K562 (cell line): ENCODE measurements at regions not wholly inside any gene's neighbourhood (a gene's known extent, or its start where the extent isn't known, plus 50 kb on each side); places are given as distances from the start of the nearest gene placed in this dataset.

Source experiments
- ATAC-seq: fragments of 200-7000 bp; cut with Tn5 transposase; 3 replicates; pipeline ENCODE4 v1.9.1; 2020; ENCODE audit warnings: moderate library complexity
- BruUV-seq: library from RNA; stranded (reverse); fragments of 400-500 nt; replicated peaks from 2 replicates; lab custom pipeline; 2021; lab: Mats Ljungman, UMichigan
- CTCF ChIA-PET: fragments of 300-600 bp; formaldehyde crosslinking; extraction: SDS; loops from one replicate; lab custom pipeline; 2021; ENCODE audit warnings: low intra/inter-chr PET ratio; lab: Yijun Ruan, JAX
- POLR2A ChIA-PET: fragments of 300-600, 350-650 bp; sonication (Branson Sonifier 250); formaldehyde crosslinking; extraction: SDS; loops from one replicate; lab custom pipeline; 2021; ENCODE audit warnings: antibody characterized with exemption, inconsistent platforms; lab: Yijun Ruan, JAX
- DNase-seq, 4 experiments: peaks; one replicate each; pipeline versions ENCODE4 v3.0.0 to v3.0.0-alpha.2; 2011 to 2018; ENCODE audit warnings: low spot score in 3 of 4, mixed read lengths in 3 of 4; ENCODE audit errors: extremely low read depth in 1 of 4
- FAIRE-seq: peaks from 2 replicates; lab custom pipeline; 2011; peaks lifted over from hg19 to GRCh38; lab: Jason Lieb, UNC
- H2AFZ ChIP-seq: 2 replicates; pipeline ENCODE4 v1.6.0; 2011; ENCODE audit warnings: low read depth, low read length, control low read depth, inconsistent platforms
- H3K27ac ChIP-seq: fragments of 200-600 bp; 3 replicates; pipeline ENCODE4 v1.8.0; 2011; ENCODE audit warnings: low read depth, mild to moderate bottlenecking, control low read depth, inconsistent platforms, low read length, moderate library complexity, mixed read lengths; ENCODE audit errors: extremely low read depth
- H3K27me3 ChIP-seq, 2 experiments: fragments of 300-600 bp in 1 of 2; 2 replicates in 1 of 2; 3 replicates in 1 of 2; pipeline versions ENCODE4 v1.6.0 to v1.8.0; 2011; ENCODE audit warnings: inconsistent platforms in 2 of 2, low read length in 2 of 2, mild to moderate bottlenecking in 1 of 2, mixed read lengths in 1 of 2, moderate library complexity in 1 of 2; ENCODE audit not compliant: control insufficient read depth in 2 of 2, insufficient read depth in 2 of 2
- H3K36me3 ChIP-seq: fragments of 300-600 bp; 3 replicates; pipeline ENCODE4 v1.8.0; 2011; ENCODE audit warnings: mild to moderate bottlenecking, low read length, inconsistent platforms; ENCODE audit not compliant: control insufficient read depth, insufficient read depth
- H3K4me1 ChIP-seq, 2 experiments: fragments of 200-600 bp in 1 of 2; replicated peaks in 1 of 2; 2 replicates in 1 of 2; 3 replicates in 1 of 2; pipeline versions ENCODE4 v1.5.1 to v1.8.0; 2011; ENCODE audit warnings: inconsistent platforms in 2 of 2, low read length in 2 of 2, mild to moderate bottlenecking in 1 of 2, mixed read lengths in 1 of 2, moderate library complexity in 1 of 2; ENCODE audit not compliant: control insufficient read depth in 2 of 2, insufficient read depth in 2 of 2
- H3K4me2 ChIP-seq: 2 replicates; pipeline ENCODE4 v1.6.1; 2011; ENCODE audit warnings: low read length, control low read depth, inconsistent platforms, mixed read lengths; ENCODE audit not compliant: insufficient read depth
- H3K4me3 ChIP-seq: fragments of 200-600 bp; sonication (generic), shearing (Covaris generic); 2 replicates; pipeline ENCODE4 v1.5.1; 2016; ENCODE audit warnings: control low read depth, inconsistent platforms
- H3K79me2 ChIP-seq: fragments of 200-600 bp; 3 replicates; pipeline ENCODE4 v1.8.0; 2011; ENCODE audit warnings: low read length, inconsistent platforms; ENCODE audit not compliant: control insufficient read depth, insufficient read depth
- H3K9ac ChIP-seq, 2 experiments: 2 replicates each; pipeline versions ENCODE4 v1.6.0 to v1.6.1; 2011; ENCODE audit warnings: low read depth in 2 of 2, low read length in 2 of 2, control low read depth in 1 of 2, inconsistent platforms in 1 of 2, mild to moderate bottlenecking in 1 of 2, mixed read lengths in 1 of 2; ENCODE audit not compliant: insufficient read depth in 1 of 2
- H3K9me1 ChIP-seq: one replicate; pipeline ENCODE4 v1.6.0; 2011; ENCODE audit warnings: inconsistent platforms, mild to moderate bottlenecking, low read length, moderate library complexity; ENCODE audit not compliant: control insufficient read depth, insufficient read depth
- H3K9me3 ChIP-seq: replicated peaks from 2 replicates; pipeline ENCODE4 v1.5.1; 2011; ENCODE audit warnings: low read depth, low read length, inconsistent platforms; ENCODE audit not compliant: control insufficient read depth, insufficient read depth
- H4K20me1 ChIP-seq: replicated peaks from 2 replicates; pipeline ENCODE4 v1.6.1; 2011; ENCODE audit warnings: low read length, inconsistent platforms, mixed read lengths; ENCODE audit not compliant: control insufficient read depth, insufficient read depth
- BRD4 ChIP-seq: fragments of 200-600 bp; sonication (generic); IDR thresholded peaks from 2 replicates; pipeline ENCODE4 v1.6.1; 2017; ENCODE audit warnings: inconsistent platforms
- ELK3 ChIP-seq: fragments of 450-650 bp; formaldehyde crosslinking; IDR thresholded peaks from 2 replicates; pipeline ENCODE4 v1.4.0; 2020; ENCODE audit warnings: mild to moderate bottlenecking
- HBP1 ChIP-seq: fragments of 450-650 bp; formaldehyde crosslinking; IDR thresholded peaks from 2 replicates; pipeline ENCODE4 v1.4.0; 2022; ENCODE audit warnings: missing genetic modification characterization
- KDM2B ChIP-seq: fragments of 250-450 bp; sonication (Bioruptor Pico); IDR thresholded peaks from 2 replicates; pipeline ENCODE4 v1.8.0; 2021; ENCODE audit warnings: mild to moderate bottlenecking, moderate library complexity
- NFE2 ChIP-seq: IDR thresholded peaks from 2 replicates; pipeline ENCODE4 v1.6.1; 2014; ENCODE audit warnings: antibody characterized with exemption, low read depth
- RBM22 ChIP-seq: fragments of 200-400 bp; formaldehyde crosslinking; IDR thresholded peaks from 2 replicates; pipeline ENCODE4 v1.6.1; 2018; ENCODE audit warnings: low read length, low read depth; ENCODE audit not compliant: poor library complexity, severe bottlenecking
- SMAD2 ChIP-seq: fragments of 150-350 bp; IDR thresholded peaks from 2 replicates; pipeline ENCODE4 v1.6.1; 2014; ENCODE audit warnings: low read depth, mild to moderate bottlenecking, low read length
- U2AF1 ChIP-seq: fragments of 200-400 bp; formaldehyde crosslinking; optimal IDR thresholded peaks from 2 replicates; pipeline ENCODE3; 2017; ENCODE audit warnings: mild to moderate bottlenecking, low read depth, low read length, moderate library complexity
- ZBTB9 ChIP-seq: fragments of 450-650 bp; formaldehyde crosslinking; IDR thresholded peaks from 2 replicates; pipeline ENCODE4 v1.4.0; 2020; ENCODE audit warnings: mild to moderate bottlenecking, moderate library complexity
- ZKSCAN3 ChIP-seq: fragments of 250-450 bp; sonication (Bioruptor Pico); IDR thresholded peaks from 2 replicates; pipeline ENCODE4 v1.4.0; 2020
- WGBS: fragments of 100-300 bp; shearing (Covaris generic); methylation state at CpG from one replicate; pipeline ENCODE4 v1.1.6; 2016; ENCODE audit warnings: low coverage, mixed read lengths; ENCODE audit not compliant: insufficient coverage; ENCODE audit errors: missing lambda C conversion rate; 5-methylcytosine and 5-hydroxymethylcytosine counted together
- in situ Hi-C: fragments of 300-500 bp; cut with MboI; formaldehyde crosslinking; loops from 4 replicates; pipeline ENCODE4 v1.15.0; 2018; ENCODE audit warnings: inconsistent platforms, mixed read lengths
- intact Hi-C: fragments of 100-400 bp; cut with micrococcal nuclease; formaldehyde crosslinking; loops from 2 replicates; pipeline ENCODE4 v1.14.2; 2022

- ChIA-PET POLR2A (no interaction called here), CTCF (no interaction called here)
- H3K79me2 ChIP-seq = no peaks in the 10 kb centered on the region
- intact Hi-C loops (no loop called here), in situ Hi-C loops (no loop called here)
- no peak overlapping the region for H3K4me3 ChIP-seq
- no TSS peak for BruUV-seq
- no peak overlapping the region for H3K27ac ChIP-seq
- no peaks in the 10 kb centered on the region for H3K36me3 ChIP-seq
- no peak overlapping the region for H3K9ac ChIP-seq
- TF ChIP-seq KDM2B (CRISPR knock-in tag) = no peak
- no peak for TF ChIP-seq ELK3
- TF ChIP-seq ZBTB9 (CRISPR knock-in tag) = no peak
- no peak for TF ChIP-seq BRD4
- TF ChIP-seq HBP1 (CRISPR knock-in tag) = no peak
- TF ChIP-seq RBM22 = no peak
- TF ChIP-seq U2AF1 = no peak
- TF ChIP-seq NFE2 = no peak
- TF ChIP-seq ZKSCAN3 (CRISPR knock-in tag) = no peak
- no peak for TF ChIP-seq SMAD2
- no peaks in the 10 kb centered on the region for H3K9me3 ChIP-seq
- 0% methylated on average over 3 of the region's 3 CpGs for WGBS
- no peaks in the 10 kb centered on the region for H3K4me1 ChIP-seq
- FAIRE-seq = no peak
- DNase-seq = no peak
- ATAC-seq = no peak
- no peak overlapping the region for H3K4me2 ChIP-seq
- no peaks in the 10 kb centered on the region for H3K9me1 ChIP-seq
- no peaks in the 10 kb centered on the region for H4K20me1 ChIP-seq
- H3K27me3 ChIP-seq = no peaks in the 10 kb centered on the region
- no peak overlapping the region for H2AFZ ChIP-seq
Observed at GRCh38 chr4:34417160-34417559, 1827.2 kb downstream of the ARAP2 start.
